Fibroblast of peridontal ligament (primary cell): ENCODE measurements at regions not wholly inside any gene's neighbourhood (a gene's known extent, or its start where the extent isn't known, plus 50 kb on each side); places are given as distances from the start of the nearest gene placed in this dataset.
"Not testable (repeated sequence)": the region's sequence is repeated elsewhere in the genome, so short reads cannot be mapped to it uniquely, and the experiment has no call there.

Experiments used
- DNase-seq: peaks from one replicate; pipeline ENCODE4 v3.0.0-alpha.2; 2010; ENCODE audit errors: extremely low read depth

DNA sequence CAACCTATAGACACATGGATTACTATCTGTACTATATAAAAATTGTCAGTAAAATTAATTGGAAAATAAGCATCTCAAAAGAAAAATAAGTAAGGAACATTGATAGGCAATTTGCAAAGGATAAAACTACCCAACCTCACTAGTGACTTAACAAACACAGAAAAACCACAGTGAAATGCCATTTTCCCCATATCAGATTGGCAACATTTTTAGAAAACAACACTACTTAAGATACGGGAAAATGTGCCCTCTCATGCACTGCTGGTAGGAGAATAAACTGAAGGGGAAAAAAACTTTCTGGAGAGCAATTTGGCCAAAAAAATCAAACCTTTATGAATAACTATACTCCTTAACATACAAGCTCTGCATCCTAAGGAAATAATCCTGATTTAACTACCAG lies 254.0 kb downstream of the DEPDC1B start:
- no peak for DNase-seq

DNA sequence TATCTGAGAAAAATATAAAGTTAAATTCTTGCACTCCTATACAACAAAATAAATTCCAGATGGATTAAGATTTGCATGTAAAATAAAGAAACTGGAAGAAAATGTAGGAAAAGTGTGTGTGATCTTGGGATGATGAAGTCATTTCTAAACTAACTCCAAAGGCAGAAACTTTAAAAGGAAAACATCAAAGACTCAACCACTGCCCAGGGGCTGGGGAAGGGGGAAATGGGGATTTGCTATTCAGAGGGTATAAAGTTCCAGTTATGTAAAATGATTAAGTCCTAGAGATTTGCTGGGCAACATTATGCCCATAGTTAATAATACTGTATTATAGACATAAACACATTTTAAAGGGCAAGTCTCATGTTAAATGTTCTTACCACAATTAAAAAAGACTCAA lies 254.5 kb downstream of the DEPDC1B start:
- DNase-seq: peak; percentile 13

DNA sequence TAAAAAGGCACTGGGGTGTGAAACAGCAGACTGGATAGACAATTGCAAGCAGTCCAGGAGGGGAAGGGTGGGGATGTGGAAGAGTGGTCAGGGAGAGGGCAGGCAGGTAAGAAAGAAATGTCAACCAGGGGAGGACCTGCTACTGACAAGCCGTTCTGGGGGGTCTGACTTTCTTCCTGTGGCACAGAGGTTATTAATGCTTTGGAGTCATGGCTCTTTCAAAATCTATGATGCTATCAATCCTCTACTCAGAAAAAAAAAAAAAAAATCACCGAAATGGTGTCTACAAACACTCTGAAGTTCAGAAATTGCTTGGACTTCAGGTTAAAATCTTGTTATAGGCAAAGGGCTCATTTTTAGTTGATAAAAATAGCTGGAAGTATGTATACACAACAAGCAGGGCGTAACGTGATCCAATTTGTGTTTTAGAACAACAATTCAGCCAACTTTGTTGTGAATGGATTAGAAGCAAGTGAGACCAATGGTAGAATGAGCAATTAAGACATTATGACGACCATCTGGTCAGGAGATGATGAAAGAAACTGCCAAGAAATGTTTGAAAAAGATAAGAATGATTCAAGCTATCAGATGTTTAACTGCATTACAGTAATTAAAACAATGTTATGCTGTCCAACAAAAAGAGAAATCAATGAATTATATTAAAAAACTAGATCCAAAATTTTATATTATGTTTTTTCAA lies 255.2 kb downstream of the DEPDC1B start:
- no peak for DNase-seq

DNA sequence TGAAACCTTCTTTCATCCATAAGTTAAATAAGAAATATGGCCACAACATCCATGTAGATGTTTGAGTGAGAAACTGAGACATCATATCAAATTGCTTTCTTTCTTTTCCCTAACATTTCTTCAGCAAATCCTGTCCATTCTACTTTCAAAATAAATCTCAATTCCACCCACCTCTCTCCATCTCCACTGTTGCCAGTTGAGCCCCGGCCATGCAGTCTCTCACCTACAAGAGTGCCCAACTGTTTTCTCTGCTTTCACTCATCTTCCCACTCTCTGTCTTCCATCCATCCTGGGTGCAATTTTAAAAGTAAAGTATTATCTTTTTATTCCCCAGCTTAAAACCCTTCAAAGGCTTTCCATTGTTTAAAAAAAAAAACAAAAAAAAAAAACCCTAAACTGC lies 260.4 kb downstream of the DEPDC1B start:
- DNase-seq: no peak

DNA sequence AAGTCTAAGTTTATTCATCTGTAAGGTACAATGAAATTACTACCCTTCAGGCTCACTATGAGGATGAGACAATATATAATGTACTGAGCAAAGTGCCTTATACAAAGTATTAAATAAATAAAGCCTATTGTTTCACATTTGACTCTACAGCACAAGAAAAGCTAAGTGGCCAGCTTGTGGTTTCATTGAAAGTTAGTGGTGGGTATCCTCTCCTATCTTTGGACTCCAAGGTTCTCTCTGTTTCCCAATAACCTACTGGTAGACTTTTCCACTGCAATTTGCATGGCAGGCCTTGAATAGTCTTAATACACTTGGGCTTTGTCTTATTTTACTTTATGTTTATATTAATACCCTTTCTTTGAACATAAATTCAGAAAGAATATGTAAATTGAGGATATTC lies 262.7 kb downstream of the DEPDC1B start:
- DNase-seq: no peak

DNA sequence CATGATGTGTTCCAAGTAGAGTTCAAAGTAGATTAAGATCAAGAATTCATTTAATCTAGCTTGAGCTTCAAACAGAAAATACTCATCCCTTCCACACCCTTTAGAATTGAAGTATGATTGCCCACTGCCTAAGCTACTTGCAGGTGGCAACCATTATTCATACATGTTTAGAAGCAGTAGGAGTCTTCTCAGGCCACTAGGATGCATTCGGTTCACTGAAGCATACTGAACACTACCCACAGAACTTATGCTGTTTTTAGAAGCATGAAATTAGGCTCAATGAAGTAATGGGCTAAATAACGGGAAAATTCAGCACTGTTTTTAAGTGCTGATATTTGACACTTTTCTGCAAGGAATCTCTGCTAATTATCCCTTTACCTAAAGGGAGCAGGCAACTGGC lies 263.4 kb downstream of the DEPDC1B start:
- DNase-seq: no peak

DNA sequence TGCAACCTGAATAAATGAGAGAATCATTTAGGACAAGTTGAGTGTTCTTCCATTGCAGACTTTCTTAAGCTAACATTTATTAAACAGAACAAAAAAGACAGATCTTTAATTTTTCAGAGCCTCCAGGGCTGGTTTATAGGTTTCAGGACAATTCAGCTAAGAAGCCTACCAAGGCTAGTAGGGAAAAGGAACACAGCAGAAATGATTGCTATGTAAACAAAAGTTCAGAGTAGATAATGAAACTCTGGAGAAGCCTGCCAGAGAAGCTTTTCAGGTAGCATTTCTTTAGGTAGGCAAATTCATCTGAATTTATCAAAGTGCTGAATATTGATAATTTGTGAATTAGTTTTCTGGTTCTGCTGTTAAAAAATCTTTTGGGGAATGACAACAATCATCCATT lies 264.2 kb downstream of the DEPDC1B start:
- no peak for DNase-seq

DNA sequence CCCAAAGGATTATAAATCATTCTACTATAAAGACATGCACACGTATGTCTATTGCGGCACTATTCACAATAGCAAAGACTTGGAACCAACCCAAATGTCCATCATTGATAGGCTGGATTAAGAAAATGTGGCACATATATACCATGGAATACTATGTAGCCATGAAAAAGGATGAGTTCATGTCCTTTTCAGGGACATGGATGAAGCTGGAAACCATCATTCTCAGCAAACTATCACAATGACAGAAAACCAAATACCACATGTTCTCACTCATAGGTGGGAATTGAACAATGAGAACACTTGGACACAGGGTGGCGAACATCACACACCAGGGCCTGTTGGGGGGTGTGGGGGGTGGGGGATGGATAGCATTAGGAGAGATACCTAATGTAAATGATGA lies 273.8 kb downstream of the DEPDC1B start:
- DNase-seq: not testable (repeated sequence)

DNA sequence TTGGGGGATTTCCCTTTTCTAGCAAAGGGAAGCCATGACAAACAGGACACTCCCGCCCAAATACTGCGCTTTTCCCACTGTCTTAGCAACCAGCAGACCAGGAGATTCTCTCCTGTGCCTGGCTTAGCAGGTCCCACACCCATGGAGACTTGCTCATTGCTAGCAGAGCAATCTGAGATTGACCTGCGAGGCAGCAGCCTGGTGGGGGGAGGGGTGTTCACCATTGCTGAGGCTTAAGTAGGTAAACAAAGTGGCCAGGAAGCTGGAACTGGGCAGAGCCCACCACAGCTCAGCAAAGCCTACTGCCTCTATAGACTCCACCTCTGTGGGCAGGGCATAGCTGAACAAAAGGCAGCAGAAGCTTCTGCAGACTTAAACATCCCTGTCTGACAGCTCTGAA lies 279.2 kb downstream of the DEPDC1B start:
- not testable (repeated sequence) for DNase-seq

DNA sequence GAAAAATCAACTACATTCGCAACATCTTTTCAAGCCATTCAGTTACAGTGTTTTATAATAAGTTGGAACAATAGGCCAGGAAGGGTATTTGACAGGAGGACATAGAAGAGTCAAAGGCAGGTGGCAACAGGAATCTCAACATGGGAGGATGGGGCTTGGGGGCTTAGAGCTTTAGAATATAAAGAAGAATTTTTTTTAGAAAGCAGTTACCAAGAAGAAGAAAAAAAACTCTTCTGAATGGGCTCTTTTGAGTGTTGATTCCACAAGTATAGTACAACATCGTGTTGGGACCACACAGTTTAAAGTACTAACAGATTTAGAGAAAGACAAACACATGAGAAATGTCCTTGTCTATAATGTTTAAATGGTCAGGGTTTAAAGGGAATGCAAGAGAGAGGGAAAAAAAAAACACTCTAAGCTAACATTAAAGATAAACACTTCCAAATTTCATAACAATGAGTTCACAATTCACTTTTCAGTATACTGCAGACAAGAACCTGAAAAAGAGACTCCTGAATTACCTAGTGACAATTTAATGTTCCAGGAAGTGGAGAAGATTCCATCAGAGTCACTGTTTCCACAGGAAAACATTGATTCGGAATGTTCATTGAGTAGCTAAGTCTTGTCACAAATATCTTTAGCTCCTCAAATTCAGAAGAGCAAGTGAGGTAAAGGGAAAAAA lies 282.3 kb downstream of the DEPDC1B start:
- DNase-seq: no peak

DNA sequence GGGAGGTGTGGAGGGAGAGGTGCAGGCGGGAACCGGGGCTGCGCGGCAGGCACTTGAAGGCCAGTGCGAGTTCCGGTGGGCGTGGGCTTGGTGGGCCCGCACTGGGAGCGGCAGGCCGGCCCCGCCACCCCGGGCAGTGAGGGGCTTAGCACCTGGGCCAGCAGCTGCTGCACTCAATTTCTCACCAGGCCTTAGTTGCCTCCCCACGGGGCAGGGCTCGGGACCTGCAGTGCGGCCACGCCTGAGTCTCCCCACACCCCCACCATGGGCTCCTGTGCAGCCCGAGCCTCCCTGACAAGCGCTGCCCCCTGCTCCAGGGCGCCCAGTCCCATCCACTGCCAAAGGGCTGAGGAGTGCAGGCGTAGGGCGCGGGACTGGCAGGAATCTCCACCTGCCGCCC lies 284.5 kb downstream of the DEPDC1B start:
- DNase-seq: no peak

DNA sequence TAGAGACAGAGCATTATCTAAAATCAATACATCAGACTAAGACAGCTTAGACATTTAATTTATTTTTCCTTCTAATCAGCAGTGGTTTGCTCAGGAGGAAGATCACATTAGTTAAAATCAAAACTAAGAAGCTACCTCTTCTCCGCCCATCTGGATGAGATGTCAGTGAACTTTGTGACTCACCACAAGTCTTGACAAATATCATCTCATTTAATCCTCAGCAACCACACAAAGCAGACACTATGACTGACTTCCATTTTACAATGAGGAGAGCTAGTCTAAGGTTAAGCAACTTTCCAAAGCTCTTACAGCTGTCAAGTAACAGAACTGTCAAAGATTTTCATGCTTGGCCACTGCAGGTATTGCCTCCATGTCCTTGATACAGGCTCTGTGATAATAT lies 289.5 kb downstream of the DEPDC1B start:
- DNase-seq: no peak

DNA sequence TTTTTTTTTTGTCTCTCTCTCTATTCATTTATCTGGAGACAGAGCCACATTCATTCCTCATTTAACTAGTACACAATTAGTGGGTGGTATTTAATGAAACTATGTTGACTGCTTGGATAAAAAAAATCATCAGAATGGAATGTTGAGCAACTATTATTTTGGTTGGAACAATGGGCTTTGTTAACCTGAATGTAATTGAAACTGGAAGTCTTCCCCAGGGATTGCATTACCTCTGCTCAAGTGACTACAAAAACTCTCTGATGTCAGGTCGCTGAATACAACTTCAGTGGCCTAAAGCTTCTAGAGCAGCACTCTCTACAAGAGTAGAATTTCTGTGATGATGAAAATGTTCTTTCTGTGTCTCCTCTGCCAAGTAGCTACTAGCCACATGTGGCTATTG lies 295.8 kb downstream of the DEPDC1B start:
- DNase-seq: no peak

DNA sequence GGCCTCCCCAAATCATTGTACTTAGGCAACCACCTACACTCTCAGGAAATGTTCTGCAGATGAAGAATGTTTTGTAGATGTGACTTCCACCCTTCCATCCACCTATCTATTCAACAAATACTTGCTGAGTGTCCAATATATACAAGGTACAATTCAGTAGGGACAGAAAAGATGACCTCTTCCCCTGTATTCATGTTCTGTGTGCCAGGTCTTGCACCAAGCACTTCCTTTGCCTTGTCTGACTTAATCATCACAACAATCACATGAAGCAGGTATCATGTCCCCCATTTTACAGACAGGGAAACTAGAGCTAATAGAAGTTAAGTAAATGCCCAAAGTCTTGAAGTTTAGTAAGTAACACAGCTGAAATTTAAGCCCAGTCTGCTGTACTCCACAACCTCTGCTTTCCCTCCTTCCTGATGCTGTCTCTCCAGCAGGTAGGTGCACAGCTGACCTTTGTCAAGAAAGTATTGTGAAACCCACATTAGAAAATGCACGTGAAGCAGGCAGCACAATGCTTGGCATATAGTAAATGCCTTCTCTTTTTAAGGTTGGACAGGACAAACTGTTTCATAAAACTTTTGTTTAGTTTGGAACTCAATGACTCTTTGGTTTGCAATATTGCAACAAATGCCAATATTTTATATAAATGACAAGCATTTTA lies 296.5 kb downstream of the DEPDC1B start:
- DNase-seq: no peak

DNA sequence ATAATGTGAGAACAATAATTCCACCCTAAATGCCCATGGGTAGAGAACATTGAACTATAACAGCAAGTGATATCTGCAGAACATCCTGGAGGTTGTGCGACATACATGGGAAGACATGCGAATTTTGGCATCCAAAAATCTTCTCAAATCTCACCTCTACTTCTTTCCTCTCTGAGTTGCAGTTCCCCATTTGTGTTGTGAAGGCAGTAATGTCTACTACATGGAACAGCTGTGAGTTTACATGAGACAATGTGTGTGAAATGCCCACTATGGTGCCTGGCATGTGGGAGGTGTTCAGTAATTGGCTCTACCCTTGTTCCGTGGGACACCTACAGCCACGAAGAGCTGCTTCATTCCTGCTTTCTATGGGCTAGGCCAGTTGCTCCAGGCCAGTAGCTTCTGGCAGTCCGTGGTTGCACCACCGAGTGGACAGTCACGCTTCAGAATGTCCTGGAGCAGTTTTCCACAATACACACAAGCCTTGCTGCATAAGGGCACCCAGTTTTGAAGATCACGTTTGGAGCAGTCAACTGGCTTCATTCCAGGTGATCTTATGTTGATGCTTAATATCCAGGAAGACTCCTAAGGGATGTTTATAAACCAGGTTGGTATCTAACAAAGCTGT lies 297.7 kb downstream of the DEPDC1B start:
- no peak for DNase-seq

DNA sequence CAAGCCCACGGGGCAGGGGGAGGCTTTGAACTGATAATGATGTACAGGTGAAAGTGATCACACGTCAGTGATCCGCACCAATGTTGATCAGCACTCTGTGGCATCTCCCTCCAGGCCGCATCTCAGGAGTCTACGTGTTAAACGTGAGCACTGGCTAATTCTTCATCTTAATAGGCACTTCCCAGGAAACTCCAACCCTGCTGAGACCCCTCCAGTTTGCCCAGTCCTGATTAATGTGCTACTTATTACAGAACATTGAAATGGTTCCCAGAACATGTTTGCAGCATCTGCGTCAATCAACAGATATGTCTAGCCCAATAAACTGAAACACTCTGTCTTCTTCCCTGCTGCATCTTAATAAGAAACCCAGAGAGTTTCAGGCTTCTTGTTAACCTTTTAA lies 298.4 kb downstream of the DEPDC1B start:
- DNase-seq: no peak

DNA sequence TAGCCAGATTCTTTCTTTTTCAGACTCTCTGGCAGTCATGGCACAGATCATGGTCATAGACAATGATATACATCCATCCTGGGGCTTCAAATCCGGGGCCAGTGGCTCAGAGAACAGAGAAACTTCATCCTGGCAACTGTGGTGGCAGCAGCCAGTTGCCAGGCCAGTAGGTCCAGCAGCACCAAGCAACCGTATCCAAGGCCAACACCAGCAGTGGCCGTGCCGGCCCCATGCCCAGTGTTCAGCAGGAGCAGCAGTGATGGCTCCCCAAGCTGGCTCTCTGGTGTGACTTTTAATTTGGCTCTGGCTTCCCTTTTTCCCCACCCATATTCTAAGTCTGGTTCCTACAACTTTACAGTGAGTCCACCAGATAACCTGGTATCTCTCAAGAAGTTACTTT lies 300.5 kb downstream of the DEPDC1B start:
- DNase-seq: no peak

DNA sequence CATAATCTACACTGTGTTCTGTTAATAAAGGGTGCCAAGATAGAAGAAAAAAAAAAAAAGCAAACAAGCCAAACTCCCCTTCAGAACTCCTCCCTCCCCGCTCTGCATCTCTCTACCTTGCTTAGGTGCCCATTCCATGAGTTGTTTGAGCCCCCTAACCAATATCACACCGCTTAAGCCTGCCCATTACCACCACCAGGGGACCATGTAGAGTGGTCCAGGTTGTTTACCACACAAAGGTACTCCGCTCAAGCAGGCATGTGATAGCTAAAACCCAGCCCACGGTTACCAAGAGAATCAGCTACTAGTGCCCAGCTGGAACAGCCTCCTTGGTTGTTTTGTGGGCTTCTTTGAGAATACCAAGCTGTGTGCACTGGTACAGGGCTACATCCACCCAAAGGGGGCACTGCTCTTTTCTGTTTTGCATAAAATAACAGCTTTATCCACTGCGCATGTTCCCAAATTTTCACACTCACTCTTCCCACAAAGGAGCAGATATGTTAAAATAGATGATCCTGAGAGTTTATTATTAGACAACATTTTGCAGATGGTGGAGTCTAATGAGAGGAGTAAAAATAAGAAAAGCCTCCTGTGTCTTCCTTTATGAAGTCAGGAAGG lies 304.1 kb downstream of the DEPDC1B start:
- peak; percentile 6 for DNase-seq

DNA sequence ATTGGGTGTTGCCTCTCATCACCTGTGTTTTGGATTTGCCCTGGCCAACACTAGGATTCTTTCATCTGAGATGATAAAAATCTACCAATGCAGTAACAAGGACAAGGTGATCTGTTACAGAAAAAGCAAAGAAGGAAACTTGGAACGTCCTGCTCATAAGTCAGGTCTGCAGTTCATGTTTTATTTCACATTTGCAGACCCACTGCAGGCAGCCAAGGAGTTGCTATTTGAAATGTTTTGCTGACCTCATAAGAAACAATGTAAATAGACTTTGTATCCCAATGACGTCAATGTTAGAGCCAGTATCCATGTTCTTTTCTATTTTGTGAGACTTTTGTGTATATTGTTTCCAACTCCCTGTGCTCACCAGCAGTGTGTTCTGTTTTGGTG lies 312.9 kb downstream of the DEPDC1B start:
- DNase-seq: no peak

DNA sequence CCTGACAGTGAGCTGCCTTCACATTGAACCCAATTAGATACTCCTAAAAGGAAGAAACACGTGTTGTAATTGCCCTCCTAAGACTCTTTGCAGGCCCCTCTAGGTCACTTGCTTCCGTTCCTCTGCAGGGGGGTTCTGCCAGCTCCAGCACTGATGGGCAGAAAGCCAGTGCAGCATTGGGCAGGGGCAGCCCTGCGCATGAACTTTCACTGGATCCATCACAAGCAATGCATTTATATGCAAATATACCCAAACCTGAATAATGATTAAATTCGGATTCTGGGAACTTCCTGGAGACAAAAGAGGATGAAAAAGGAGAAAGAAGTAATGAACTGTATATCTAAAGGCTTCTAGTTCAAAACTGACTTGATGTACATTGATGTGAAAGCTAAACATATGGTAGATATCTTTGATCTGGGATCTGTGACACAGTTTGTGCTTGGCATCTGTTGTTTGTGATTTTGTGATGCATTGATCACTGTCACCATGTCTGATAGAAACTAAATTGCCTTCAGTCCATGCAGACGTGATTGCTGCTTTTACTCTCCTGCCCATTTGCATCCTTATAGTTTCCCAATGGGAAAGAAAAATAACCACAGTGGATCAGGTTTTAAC lies 313.4 kb downstream of the DEPDC1B start:
- no peak for DNase-seq

DNA sequence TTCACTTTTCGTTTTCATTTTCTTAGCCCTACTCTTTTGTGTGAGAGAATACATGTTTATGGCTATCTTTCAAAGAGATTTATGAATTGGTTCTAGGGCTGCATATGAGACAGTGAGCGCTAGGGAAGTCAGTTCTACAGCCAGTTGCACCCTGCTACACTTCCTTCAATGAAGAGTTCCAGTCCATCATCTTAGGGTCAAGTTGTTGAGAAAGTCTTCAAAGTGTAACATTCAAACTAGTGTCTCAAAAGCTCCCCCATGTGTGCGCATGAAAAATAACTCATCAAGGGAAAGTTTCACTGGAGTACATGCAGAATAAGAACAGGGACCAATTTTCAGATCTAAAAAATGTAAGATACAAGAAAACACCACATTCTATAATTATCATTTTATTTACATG lies 317.2 kb downstream of the DEPDC1B start:
- peak; percentile 73 for DNase-seq

DNA sequence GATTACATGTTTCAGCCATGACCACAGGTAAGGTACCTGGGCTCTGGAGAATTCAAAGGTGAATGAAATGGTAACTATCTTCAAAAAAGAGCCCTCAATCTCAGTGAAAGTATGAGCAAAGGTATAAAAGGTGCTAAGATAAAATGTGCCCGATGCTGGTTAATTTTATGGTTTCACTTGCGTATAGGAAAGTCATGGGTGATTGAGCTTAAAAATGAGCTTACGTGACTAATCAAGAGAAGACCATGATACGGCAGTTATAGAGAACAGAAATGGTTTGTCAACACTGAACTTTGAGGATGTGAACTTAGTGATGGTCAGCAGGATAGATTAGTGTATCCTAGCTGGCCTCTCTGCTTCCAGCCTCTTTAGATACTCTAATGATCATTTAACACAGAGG lies 320.1 kb downstream of the DEPDC1B start:
- no peak for DNase-seq
